Fibroblast of mammary gland (primary cell): ENCODE measurements at regions not wholly inside any gene's neighbourhood (a gene's known extent, or its start where the extent isn't known, plus 50 kb on each side); places are given as distances from the start of the nearest gene placed in this dataset.

Experiments
- DNase-seq: peaks from one replicate; pipeline ENCODE4 v3.0.0-alpha.2; 2010; ENCODE audit warnings: low read depth
- H3K4me3 ChIP-seq: 2 replicates; pipeline ENCODE4 v1.5.1; 2011; ENCODE audit warnings: low read depth, mild to moderate bottlenecking, low read length, moderate library complexity; ENCODE audit not compliant: control insufficient read depth
- CTCF ChIP-seq: conservative IDR thresholded peaks from 2 replicates; pipeline ENCODE4 v1.5.1; 2011; ENCODE audit warnings: low read depth, low read length, inconsistent platforms; ENCODE audit not compliant: control insufficient read depth, insufficient read depth

DNA sequence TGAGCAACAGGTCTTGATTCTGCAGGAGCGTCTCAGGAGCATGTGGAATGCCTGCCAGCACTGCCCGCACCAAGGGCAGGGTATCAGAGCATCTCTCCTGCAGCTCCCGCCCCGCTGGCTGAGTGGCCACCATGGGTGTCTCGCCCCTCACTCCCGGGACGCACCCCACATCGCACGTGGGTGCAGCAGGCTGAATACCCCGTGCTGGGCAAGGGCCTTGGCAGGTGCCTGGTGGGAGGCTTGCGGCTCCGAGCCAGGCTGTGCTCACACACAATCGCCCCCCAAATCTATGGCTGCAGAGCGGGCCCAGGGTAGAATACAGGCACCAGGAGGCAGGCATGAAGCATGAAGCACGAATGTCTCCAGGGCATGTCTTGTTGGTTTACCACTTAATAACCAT is 103.9 kb upstream of the TMEM132D start:
- no peak for TF ChIP-seq CTCF
- no peak for DNase-seq
- no peak overlapping the region for H3K4me3 ChIP-seq

DNA sequence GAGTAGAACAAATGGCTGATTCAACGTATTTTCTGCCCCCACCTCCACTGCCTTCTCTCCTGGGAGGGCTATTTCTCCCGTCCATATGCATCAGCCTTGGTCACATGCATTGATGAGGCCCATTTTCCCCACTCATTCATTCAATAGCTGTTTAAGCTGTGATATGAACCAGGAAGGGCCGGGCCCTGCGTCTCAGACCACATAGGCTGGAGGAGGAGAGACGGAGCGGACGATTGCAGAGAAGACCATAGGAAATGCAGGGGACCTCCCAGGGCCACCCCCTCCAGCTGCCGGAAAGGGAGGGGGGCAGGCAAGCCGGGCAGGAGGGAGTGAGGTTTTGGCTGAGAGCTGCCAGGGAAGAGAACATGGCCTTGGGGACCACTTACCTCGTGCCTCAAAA is 104.4 kb upstream of the TMEM132D start:
- DNase-seq: no peak
- H3K4me3 ChIP-seq: no peak overlapping the region
- no peak for TF ChIP-seq CTCF

GRCh38 chr12:130009961-130010360 is 106.1 kb upstream of the TMEM132D start:
- DNase-seq: no peak
- no peak for TF ChIP-seq CTCF

GRCh38 chr12:130011611-130012385 is 108.0 kb upstream of the TMEM132D start:
- DNase-seq: no peak
- TF ChIP-seq CTCF: no peak
- H3K4me3 ChIP-seq: no peak overlapping the region

More at GRCh38 chr12:130009961-130010360, 106.1 kb upstream of the TMEM132D start:
- H3K4me3 ChIP-seq: no peak overlapping the region

DNA sequence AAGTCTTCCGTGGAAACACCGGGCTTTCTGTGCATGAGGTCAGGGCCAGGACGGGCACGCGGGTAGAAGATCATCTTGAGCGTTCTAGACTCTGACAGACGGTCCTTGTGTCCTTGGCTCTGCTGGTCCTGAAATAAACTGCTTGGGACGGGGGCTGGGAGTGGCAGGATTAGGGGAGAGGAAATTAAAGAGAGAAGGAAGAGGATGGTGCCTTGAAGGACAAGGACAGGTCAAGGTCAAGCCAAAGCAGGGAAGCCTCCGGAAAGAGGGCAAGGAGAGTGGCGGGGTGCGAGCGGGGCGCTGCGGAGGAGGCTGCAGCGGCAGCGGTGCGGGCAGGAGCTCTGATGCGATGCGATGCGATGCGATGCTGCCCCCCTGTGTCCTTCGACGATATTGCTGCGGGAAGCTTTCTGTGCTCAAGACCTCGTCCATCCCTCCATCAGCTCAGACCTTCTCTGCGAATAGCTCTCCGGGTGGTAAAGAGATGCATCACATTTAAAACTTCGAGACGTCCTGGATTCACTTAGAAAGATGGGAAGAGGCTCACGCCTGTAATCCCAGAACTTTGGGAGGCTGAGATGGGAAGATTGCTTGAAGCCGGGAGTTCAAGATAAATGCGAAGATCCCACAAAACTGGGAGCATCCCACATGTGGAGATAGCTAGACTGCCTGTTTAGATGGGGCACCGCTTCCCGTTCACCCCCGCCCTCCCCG is 110.1 kb upstream of the TMEM132D start:
- peak; percentile 58 for TF ChIP-seq CTCF
- DNase-seq: peak; percentile 25
- H3K4me3 ChIP-seq: no peak overlapping the region

GRCh38 chr12:130014485-130014807 is 110.6 kb upstream of the TMEM132D start:
- DNase-seq: no peak
- TF ChIP-seq CTCF: no peak
- H3K4me3 ChIP-seq: no peak overlapping the region
